DLD1 (cell line): ENCODE measurements at regions not wholly inside any gene's neighbourhood (a gene's known extent, or its start where the extent isn't known, plus 50 kb on each side); places are given as distances from the start of the nearest gene placed in this dataset.

Source experiments
- in situ Hi-C: cut with HindIII; loops from 2 replicates; pipeline ENCODE4 v1.10.0; 2017; ENCODE audit warnings: low sequenced_read_pairs

DNA sequence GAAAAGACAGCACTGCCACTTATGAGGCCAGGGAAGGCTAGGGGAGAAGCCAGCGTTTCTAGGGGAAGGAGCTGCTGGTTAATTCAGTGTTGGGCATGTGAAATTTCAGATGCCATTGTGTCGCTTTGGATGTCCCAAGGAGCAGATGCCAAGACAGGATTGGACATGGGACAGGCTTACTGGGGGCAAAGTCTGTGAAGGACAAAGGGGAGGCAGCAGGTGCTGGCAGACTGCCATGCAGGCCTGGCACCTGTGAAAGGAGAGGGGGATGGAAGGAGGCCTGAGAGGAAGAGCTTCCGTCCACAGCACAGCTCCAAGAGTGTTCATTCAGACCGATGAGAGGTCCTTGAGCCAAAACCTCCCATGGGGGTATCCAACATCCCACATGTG lies 255.5 kb upstream of the RPL38 start:
- in situ Hi-C loops: no loop called here

DNA sequence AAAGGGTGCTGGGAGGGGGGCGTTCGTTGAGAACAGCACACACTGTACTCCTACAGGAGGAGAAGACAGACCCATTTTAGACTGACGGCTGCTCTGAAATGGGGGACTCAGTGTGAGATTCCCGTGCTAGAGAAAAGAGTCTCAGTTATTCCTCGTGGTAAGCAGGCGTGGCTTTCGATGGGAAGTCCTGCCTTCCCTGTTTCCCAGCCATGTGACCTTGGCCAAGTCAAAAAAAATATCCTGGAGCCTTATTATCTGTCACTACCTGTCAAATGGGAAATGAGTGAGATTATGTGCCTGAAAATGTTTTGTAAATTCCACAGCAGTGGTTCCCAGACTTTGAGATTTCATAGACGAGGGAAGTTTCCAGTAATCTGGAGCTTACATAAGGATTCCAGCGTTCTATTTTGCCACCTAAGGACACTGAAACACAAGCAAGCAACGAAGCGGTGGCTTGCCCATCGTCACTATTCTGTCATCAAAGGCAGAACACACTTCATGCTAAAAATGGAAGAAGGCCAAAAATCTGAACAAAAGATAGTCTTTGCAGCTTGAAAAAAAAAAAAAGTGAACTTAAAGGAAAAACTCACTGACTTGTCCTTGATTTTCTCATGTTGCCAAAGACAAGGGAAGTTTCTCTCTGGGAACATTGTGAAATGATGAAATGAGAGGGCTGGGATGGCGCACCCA lies 253.4 kb upstream of the RPL38 start:
- in situ Hi-C loops: no loop called here

GRCh38 chr17:73950593-73950914 lies 252.9 kb upstream of the RPL38 start:
- in situ Hi-C loops: no loop called here

GRCh38 chr17:73952082-73952479 lies 251.4 kb upstream of the RPL38 start:
- in situ Hi-C loops: no loop called here

DNA sequence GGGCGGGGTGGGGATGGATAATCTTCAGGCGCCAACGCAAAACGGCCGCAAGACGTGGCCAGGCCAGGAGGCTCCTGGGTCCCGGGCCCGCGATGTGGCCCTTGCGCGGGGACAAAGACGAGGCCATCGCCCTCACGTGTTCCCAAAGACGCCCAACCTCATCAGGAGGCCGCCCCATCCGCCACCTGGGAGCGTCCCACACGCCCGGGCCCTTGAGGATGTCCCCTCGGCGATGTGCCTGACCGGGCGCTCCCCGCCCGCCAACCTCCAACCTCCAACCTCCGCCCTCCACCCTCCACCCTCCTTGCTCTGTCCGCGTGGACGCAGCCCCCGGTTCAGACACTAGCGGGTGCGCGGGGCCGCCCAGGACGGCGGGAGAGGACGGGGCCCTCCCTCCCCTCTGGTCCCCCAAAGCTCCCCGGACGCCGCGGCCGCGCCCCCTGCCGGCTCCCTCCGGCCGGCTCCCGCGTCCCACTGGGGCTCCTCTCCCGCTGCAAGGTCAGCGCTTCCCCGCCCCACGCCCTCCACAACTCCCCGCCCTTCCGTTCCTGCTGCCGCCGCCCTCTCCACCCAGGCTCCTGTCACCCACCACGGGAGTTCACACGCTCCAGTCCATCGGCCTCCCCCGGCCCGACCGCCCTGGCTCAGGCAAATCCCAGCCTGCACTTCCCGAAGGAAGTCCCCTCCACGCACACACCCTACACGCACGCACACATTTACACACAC lies 250.8 kb upstream of the RPL38 start:
- in situ Hi-C loops: no loop called here

DNA sequence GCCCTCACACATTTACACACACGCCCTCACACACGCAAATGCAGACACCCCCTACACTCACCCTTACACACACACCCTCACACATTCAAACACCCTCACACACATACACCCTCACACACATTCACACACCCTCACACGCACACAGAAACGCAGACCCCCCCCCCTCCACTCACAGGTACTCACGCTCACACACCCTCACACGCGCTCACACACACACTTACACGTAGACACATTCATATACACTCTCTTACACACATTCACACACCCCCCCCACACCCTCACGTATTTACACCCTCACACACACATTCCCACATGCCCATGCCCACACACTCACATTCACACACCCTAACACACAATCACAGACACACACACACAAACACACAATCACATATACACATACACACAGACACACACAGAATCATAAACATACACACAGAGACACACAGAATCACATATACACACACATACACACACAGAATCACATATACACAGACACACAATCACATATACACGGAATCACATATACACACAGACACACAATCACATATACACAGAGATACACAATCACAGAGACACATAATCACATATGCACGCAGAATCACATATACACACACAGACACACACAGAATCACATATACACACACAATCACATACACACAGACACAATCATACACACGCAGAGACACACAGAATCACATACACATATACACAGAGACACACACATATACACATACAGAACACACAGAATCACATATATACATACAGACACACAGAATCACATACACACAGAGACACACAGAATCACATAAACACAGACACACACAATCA lies 250.1 kb upstream of the RPL38 start:
- in situ Hi-C loops: no loop called here

DNA sequence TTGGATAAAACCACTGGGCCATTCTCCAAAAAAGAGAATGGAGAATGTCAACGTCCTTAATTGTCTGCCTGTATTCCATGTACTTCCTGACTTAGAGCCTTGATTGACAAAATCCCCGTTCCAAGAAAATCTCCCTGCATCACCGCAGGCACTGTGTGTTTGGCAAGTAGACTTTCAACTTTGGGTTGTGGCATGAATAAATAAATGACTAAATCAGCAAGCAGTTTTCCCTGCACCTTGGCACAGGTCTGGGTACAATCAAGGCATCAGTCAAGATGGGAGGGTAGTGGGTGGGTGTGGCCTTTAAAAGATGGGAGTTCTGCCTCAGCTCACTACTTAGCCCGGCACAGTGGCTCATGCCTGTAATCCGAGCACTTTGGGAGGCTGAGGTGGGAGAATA lies 248.5 kb upstream of the RPL38 start:
- in situ Hi-C loops: no loop called here

- in situ Hi-C loops: no loop called here
These were observed 247.9 kb upstream of the RPL38 start for GRCh38 chr17:73955616-73956015.

DNA sequence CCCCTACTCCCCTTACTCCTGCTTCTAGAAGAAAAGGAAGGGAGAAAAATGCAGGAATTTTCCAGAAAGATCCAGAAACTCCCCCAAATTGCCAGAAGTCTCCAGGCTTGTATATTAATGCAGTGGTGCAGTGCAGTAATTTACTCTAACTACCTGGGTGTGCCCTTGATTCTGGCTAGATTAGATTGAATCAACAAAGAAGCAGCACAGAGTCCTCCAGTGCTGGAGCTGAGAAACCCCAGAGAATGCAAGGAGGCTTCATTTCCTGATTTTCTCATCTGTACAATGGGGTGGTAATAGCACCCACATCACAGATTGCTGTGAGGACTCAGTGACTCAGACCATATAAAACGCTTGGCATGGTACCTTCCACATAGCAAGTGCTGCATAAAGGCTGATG lies 247.3 kb upstream of the RPL38 start:
- in situ Hi-C loops: no loop called here

- in situ Hi-C loops: no loop called here
These were observed 246.6 kb upstream of the RPL38 start for GRCh38 chr17:73956595-73957465.

GRCh38 chr17:73957564-73957963 lies 245.9 kb upstream of the RPL38 start:
- in situ Hi-C loops: no loop called here

DNA sequence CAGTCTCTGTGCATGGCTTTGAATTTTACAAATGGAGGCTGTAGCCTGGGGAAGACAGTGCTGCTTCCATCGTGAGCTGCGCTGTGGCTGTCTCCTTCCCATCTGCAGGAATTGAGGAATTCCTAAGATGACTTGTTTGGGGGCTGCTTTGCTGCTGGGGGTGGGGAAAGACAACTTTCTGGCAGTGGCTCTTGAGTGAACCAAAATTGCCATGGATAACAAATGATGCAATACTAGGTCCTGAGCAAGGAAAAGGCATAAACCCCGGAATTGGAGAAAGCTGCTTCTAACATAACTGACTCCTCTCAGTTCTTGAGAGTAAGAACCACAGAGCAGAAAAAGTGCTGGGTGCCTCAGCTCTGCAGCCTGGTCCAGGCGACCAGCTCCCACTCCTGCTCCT lies 245.0 kb upstream of the RPL38 start:
- in situ Hi-C loops: no loop called here

DNA sequence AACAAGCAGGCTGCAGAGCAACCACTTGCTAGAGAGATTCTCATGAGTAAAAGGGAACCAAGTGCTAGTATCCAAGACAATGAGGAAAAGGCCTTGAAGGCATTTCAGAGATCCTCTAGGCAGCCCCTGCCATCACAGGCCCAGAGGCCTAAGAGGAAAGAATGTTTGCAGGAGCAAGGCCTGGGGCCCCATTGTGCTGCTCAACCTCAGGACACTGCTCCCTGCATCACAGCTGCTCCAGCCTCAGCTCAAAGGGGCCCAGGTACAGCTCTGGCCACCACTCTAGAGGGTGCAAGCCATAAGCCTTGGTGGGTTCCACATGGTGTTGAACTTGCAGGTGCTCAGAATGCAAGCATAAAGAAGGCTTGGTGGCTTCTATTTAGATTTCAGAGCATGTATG lies 243.0 kb upstream of the RPL38 start:
- in situ Hi-C loops: no loop called here

GRCh38 chr17:73962308-73962707 lies 241.2 kb upstream of the RPL38 start:
- in situ Hi-C loops: no loop called here

- in situ Hi-C loops: no loop called here
These were observed 234.8 kb upstream of the RPL38 start for GRCh38 chr17:73968680-73969079.

DNA sequence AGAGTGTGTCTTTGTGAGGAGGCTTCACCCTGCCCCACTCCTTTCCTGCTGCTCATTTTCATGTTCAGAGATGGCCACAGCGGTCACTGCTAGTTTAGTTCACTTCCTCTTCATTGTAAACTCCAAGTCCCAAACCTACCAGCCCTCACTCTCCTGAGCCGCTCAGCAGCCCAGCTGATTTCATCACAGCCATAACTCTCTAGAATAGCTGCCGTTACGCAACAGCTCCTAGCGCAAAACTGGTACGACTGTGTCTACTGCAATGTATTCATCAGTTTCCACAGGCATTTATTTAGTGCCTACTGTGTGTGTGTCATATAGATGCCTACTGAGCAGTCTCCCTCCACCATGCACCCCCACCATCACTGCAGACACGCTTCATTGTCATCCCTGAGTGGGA lies 233.5 kb upstream of the RPL38 start:
- in situ Hi-C loops: no loop called here

- in situ Hi-C loops: no loop called here
These were observed 232.4 kb upstream of the RPL38 start for GRCh38 chr17:73971127-73971526.

GRCh38 chr17:73972056-73972455 lies 231.4 kb upstream of the RPL38 start:
- in situ Hi-C loops: no loop called here

DNA sequence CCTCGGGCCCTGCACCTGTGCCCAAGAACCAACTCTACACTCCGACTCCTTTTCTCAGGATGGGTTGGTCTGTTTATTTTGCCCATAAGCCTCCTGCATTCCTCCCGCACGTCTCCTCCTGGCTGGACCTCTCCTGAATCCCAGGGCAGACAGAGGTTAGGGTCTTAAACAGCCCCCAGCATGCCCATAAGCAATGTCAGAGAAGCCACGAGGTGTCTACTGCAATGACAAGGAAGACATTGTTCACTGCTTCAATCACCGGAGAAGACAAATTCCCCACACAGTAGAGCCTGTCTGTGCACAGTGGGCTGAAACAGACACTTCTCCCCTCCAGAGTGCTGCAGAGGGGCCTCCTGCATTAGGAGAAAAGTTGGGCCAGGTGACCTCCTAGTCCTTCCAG lies 230.6 kb upstream of the RPL38 start:
- in situ Hi-C loops: no loop called here

DNA sequence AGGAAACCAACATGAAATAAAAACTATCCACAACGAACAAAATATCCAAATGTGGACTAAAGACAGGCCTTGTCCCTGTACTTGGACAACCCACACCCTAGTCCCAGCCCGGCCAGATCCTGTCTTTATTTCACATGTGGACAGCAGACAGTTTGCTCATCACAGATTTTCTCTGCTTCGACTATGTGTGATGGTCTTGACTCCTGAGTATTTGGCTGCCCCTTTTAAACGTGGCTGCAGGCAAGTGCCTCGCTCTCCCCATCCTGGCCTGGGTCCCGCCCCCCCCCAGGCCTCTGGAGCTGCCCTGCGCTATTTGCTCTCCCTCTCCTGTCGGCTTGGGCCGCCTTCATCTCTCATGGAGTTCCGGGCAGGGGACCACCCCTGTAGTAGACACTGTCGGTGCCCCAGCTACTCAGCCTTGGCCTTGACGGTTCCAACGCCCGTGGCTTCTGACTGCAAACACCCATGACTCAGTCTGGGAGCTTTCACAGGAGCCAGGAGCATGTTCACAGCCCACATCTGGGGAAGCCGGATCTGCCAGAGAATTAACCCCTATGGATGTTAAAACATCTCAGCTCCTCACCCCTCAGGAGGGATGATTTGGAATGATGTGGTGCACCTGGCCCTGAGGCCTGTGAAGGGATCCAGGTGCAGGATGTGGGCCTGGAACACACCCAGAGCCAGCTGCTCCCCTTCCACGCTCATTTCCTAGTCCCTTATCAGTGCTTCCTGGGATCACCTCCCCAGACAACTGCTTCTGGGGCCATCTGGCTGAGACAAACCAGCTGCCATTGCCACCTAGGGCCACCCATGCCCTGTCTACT lies 229.7 kb upstream of the RPL38 start:
- in situ Hi-C loops: no loop called here
